ACC112 (cell line): ENCODE measurements at regions not wholly inside any gene's neighbourhood (a gene's known extent, or its start where the extent isn't known, plus 50 kb on each side); places are given as distances from the start of the nearest gene placed in this dataset.
"Not testable (repeated sequence)": the region's sequence is repeated elsewhere in the genome, so short reads cannot be mapped to it uniquely, and the experiment has no call there.

Experiments used
- H2AFZ ChIP-seq: fragments of 200-600 bp; sonication (generic); one replicate; pipeline ENCODE4 v1.6.0; 2017; ENCODE audit warnings: antibody characterized with exemption, low read length; ENCODE audit not compliant: unreplicated experiment
- H3K27ac ChIP-seq: fragments of 200-600 bp; sonication (generic); 2 replicates; pipeline ENCODE4 v1.5.1; 2014; ENCODE audit warnings: low read depth, mild to moderate bottlenecking, antibody characterized with exemption, low read length, moderate library complexity
- H3K27me3 ChIP-seq: fragments of 200-600 bp; sonication (generic); 2 replicates; pipeline ENCODE4 v1.6.1; 2014; ENCODE audit warnings: mild to moderate bottlenecking, antibody characterized with exemption, low read length, moderate library complexity, mixed read lengths; ENCODE audit not compliant: insufficient read depth
- H3K36me3 ChIP-seq: fragments of 200-600 bp; sonication (generic); 2 replicates; pipeline ENCODE4 v1.6.1; 2016; ENCODE audit warnings: mild to moderate bottlenecking, antibody characterized with exemption, low read length, moderate library complexity, mixed read lengths; ENCODE audit not compliant: insufficient read depth
- H3K4me1 ChIP-seq: fragments of 200-600 bp; sonication (generic); one replicate; pipeline ENCODE4 v1.6.1; 2016; ENCODE audit warnings: low read length, mixed read lengths; ENCODE audit not compliant: insufficient read depth, unreplicated experiment, control insufficient read depth
- H3K4me3 ChIP-seq: fragments of 200-600 bp; sonication (generic); 2 replicates; pipeline ENCODE4 v1.5.1; 2014; ENCODE audit warnings: mild to moderate bottlenecking, low read depth, low read length
- H3K79me2 ChIP-seq: fragments of 200-600 bp; sonication (generic); one replicate; pipeline ENCODE4 v1.6.0; 2016; ENCODE audit warnings: low read length; ENCODE audit not compliant: control insufficient read depth, unreplicated experiment, insufficient read depth

- H3K27ac ChIP-seq, H3K79me2 ChIP-seq, H3K36me3 ChIP-seq, H3K27me3 ChIP-seq, H3K4me3 ChIP-seq, H3K4me1 ChIP-seq, H2AFZ ChIP-seq: not testable (repeated sequence)
Observed at GRCh38 chr9:67418496-67419079, 426.2 kb upstream of the SPATA31A3 start.

- H3K4me3 ChIP-seq, H3K36me3 ChIP-seq, H3K79me2 ChIP-seq, H3K27me3 ChIP-seq, H3K27ac ChIP-seq, H2AFZ ChIP-seq, H3K4me1 ChIP-seq: not testable (repeated sequence)
Observed at GRCh38 chr9:67417341-67417983, 425.1 kb upstream of the SPATA31A3 start.

GRCh38 chr9:67416639-67417038, 424.3 kb upstream of the SPATA31A3 start:
- H3K79me2 ChIP-seq, H2AFZ ChIP-seq, H3K4me1 ChIP-seq, H3K27me3 ChIP-seq, H3K4me3 ChIP-seq, H3K27ac ChIP-seq, H3K36me3 ChIP-seq: not testable (repeated sequence)

GRCh38 chr9:67410606-67411220, 418.4 kb upstream of the SPATA31A3 start:
- H3K27ac ChIP-seq, H3K27me3 ChIP-seq, H3K4me1 ChIP-seq: not testable (repeated sequence)

GRCh38 chr9:67403739-67404138, 411.4 kb upstream of the SPATA31A3 start:
- not testable (repeated sequence) for H3K79me2 ChIP-seq, H3K27ac ChIP-seq, H3K27me3 ChIP-seq, H3K36me3 ChIP-seq, H2AFZ ChIP-seq, H3K4me1 ChIP-seq, H3K4me3 ChIP-seq

More at GRCh38 chr9:67410606-67411220, 418.4 kb upstream of the SPATA31A3 start:
- not testable (repeated sequence) for H3K4me3 ChIP-seq, H3K79me2 ChIP-seq, H3K36me3 ChIP-seq, H2AFZ ChIP-seq

DNA sequence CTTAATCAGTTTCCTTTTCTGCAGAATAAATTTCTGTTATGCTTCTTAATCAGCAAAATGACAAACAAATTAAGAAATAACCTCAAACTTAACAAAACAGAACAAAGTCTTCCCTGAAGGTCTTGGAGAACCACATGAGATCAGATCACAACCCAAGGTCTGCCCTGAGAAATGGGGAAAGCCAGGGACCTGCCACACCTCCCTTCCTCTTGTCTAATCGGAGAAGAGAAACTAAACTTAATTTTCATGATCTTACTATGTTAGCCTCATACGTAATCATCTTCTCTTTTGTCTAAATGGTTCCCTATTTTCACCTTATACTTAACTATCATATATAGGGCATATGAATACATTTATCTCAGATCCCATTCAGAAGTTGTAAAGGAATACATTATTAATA, 405.4 kb upstream of the SPATA31A3 start:
- H3K4me3 ChIP-seq, H3K4me1 ChIP-seq, H3K27me3 ChIP-seq, H2AFZ ChIP-seq, H3K36me3 ChIP-seq, H3K79me2 ChIP-seq, H3K27ac ChIP-seq: not testable (repeated sequence)

- not testable (repeated sequence) for H3K4me3 ChIP-seq, H2AFZ ChIP-seq, H3K79me2 ChIP-seq
Observed at GRCh38 chr9:67394782-67395181, 402.4 kb upstream of the SPATA31A3 start.

DNA sequence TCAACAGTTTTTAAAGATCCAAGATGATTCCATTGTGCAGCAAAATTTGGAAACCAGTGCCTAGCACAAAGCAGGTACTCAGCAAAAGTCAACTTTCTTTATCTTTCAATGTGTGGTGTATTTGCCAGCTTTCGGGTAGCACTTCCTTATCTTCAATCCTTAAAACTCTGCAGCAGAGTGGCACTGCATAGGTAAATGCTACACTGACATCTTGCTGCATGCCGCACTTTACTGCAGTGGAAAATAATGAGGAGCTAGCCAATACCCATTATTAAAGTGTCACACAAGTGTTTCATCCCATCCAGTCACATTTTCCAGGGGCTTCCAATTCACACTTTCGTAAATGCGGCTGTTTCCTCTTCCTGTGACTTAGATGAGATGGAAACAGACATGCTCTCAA, 401.7 kb upstream of the SPATA31A3 start:
- not testable (repeated sequence) for H2AFZ ChIP-seq

More at GRCh38 chr9:67394782-67395181, 402.4 kb upstream of the SPATA31A3 start:
- not testable (repeated sequence) for H3K4me1 ChIP-seq, H3K27me3 ChIP-seq, H3K36me3 ChIP-seq, H3K27ac ChIP-seq

DNA sequence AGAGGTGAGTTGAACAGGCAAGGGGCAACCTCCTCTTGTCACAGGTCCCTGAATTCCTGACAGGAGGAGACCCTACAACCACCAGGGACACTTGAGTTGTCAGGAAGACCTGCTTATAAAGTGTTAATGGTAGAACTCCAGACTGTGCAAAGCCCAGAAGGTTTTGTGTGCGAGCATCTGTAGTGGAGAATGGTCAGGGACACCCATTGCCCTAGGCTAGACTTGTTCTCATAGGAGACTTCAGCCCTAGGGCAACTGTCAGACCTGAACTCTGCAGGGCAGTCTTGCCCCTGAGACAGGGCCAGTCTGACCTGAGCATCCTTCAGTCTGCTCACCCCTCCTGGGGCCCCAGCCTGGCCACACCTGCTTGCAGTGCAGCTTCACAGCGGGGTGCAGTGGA, 377.3 kb upstream of the SPATA31A3 start:
- H3K27ac ChIP-seq, H3K79me2 ChIP-seq, H3K36me3 ChIP-seq, H2AFZ ChIP-seq, H3K4me1 ChIP-seq, H3K4me3 ChIP-seq, H3K27me3 ChIP-seq: not testable (repeated sequence)

More for the DNA sequence above, 401.7 kb upstream of the SPATA31A3 start:
- not testable (repeated sequence) for H3K27ac ChIP-seq, H3K27me3 ChIP-seq, H3K79me2 ChIP-seq, H3K4me1 ChIP-seq, H3K36me3 ChIP-seq, H3K4me3 ChIP-seq

- not testable (repeated sequence) for H3K4me3 ChIP-seq, H3K27me3 ChIP-seq, H3K79me2 ChIP-seq, H3K27ac ChIP-seq, H3K36me3 ChIP-seq, H2AFZ ChIP-seq, H3K4me1 ChIP-seq
Observed at GRCh38 chr9:67362325-67362724, 370.0 kb upstream of the SPATA31A3 start.

GRCh38 chr9:67353961-67354360, 361.6 kb upstream of the SPATA31A3 start:
- H2AFZ ChIP-seq, H3K27me3 ChIP-seq, H3K4me1 ChIP-seq, H3K36me3 ChIP-seq, H3K4me3 ChIP-seq, H3K27ac ChIP-seq, H3K79me2 ChIP-seq: not testable (repeated sequence)
